Endothelial cell of umbilical vein (primary cell): ENCODE measurements at regions not wholly inside any gene's neighbourhood (a gene's known extent, or its start where the extent isn't known, plus 50 kb on each side); places are given as distances from the start of the nearest gene placed in this dataset.

Experiments used
- BruUV-seq: library from RNA; stranded (reverse); fragments of 400-500 nt; replicated peaks from 2 replicates; lab custom pipeline; 2021; lab: Mats Ljungman, UMichigan
- CTCF ChIA-PET: fragments of 300-600, 350-600 bp; sonication (Branson Sonifier 250); formaldehyde crosslinking; loops from one replicate; lab custom pipeline; 2021; ENCODE audit warnings: antibody characterized with exemption, inconsistent platforms; lab: Charles Lee
- POLR2A ChIA-PET: fragments of 300-600, 350-600 bp; sonication (Branson Sonifier 250); formaldehyde crosslinking; loops from one replicate; lab custom pipeline; 2021; ENCODE audit warnings: antibody characterized with exemption, inconsistent platforms; lab: Charles Lee
- DNase-seq: peaks from one replicate; pipeline ENCODE4 v3.0.0-alpha.2; 2011; ENCODE audit warnings: low read depth, low spot score
- FAIRE-seq: peaks from 2 replicates; lab custom pipeline; 2011; peaks lifted over from hg19 to GRCh38; lab: Jason Lieb, UNC
- H2AFZ ChIP-seq: 2 replicates; pipeline ENCODE4 v1.6.0; 2012; ENCODE audit warnings: low read depth, low read length, control low read depth, inconsistent platforms
- H3K27ac ChIP-seq: 2 replicates; pipeline ENCODE4 v1.5.1; 2011; ENCODE audit warnings: low read depth, mild to moderate bottlenecking, control low read depth, low read length, moderate library complexity; ENCODE audit not compliant: insufficient read depth
- H3K27me3 ChIP-seq, 2 experiments: 2 replicates each; pipeline versions ENCODE4 v1.6.0 to v1.6.1; 2011; ENCODE audit warnings: low read length in 2 of 2, mixed read lengths in 1 of 2; ENCODE audit not compliant: control insufficient read depth in 2 of 2, insufficient read depth in 2 of 2
- H3K36me3 ChIP-seq, 2 experiments: 2 replicates in 1 of 2; 3 replicates in 1 of 2; pipeline ENCODE4 v1.5.1; 2011; ENCODE audit warnings: low read length in 2 of 2, mild to moderate bottlenecking in 1 of 2, moderate library complexity in 1 of 2; ENCODE audit not compliant: control insufficient read depth in 2 of 2, insufficient read depth in 2 of 2; ENCODE audit errors: extremely low read depth in 1 of 2
- H3K4me1 ChIP-seq: 3 replicates; pipeline ENCODE4 v1.5.1; 2011; ENCODE audit warnings: mild to moderate bottlenecking, low read length; ENCODE audit not compliant: control insufficient read depth, insufficient read depth; ENCODE audit errors: extremely low read depth
- H3K4me2 ChIP-seq: 2 replicates; pipeline ENCODE4 v1.6.1; 2011; ENCODE audit warnings: low read length, control low read depth, mixed read lengths; ENCODE audit not compliant: insufficient read depth
- H3K4me3 ChIP-seq, 3 experiments: fragments of 200-600 bp in 1 of 3; sonication (generic), shearing (Covaris generic) in 1 of 3; replicated peaks in 1 of 3; 2 replicates each; pipeline ENCODE4 v1.5.1; 2011 to 2016; ENCODE audit warnings: control low read depth in 3 of 3, low read length in 3 of 3, mild to moderate bottlenecking in 2 of 3, inconsistent platforms in 1 of 3, low read depth in 1 of 3, moderate library complexity in 1 of 3; ENCODE audit not compliant: insufficient read depth in 1 of 3
- H3K79me2 ChIP-seq: 2 replicates; pipeline ENCODE4 v1.6.0; 2012; ENCODE audit warnings: low read length, inconsistent platforms; ENCODE audit not compliant: control insufficient read depth, insufficient read depth
- H3K9ac ChIP-seq: replicated peaks from 2 replicates; pipeline ENCODE3; 2011; ENCODE audit warnings: low read length, control low read depth; ENCODE audit not compliant: insufficient read depth; ENCODE audit errors: extremely low read depth
- H3K9me1 ChIP-seq: replicated peaks from 3 replicates; pipeline ENCODE4 v1.6.0; 2011; ENCODE audit warnings: mild to moderate bottlenecking, low read length; ENCODE audit not compliant: control insufficient read depth, insufficient read depth; ENCODE audit errors: extremely low read depth
- H3K9me3 ChIP-seq: replicated peaks from 2 replicates; pipeline ENCODE4 v1.5.1; 2012; ENCODE audit warnings: low read length, inconsistent platforms; ENCODE audit not compliant: control insufficient read depth, insufficient read depth
- H4K20me1 ChIP-seq: replicated peaks from 2 replicates; pipeline ENCODE3; 2011; ENCODE audit warnings: mild to moderate bottlenecking, low read length; ENCODE audit not compliant: control insufficient read depth, insufficient read depth; ENCODE audit errors: extremely low read depth
- EZH2 ChIP-seq: IDR thresholded peaks from 2 replicates; pipeline ENCODE4 v1.6.1; 2012; ENCODE audit warnings: borderline replicate concordance, low read depth, mild to moderate bottlenecking, moderate library complexity, low read length, inconsistent platforms; ENCODE audit not compliant: severe bottlenecking
- FOS ChIP-seq: IDR thresholded peaks from 2 replicates; pipeline ENCODE4 v1.6.1; 2011; ENCODE audit warnings: mild to moderate bottlenecking, low read length, moderate library complexity, borderline replicate concordance; ENCODE audit not compliant: insufficient read depth
- GATA2 ChIP-seq: IDR thresholded peaks from 2 replicates; pipeline ENCODE4 v1.7.0; 2011; ENCODE audit warnings: low read depth, mild to moderate bottlenecking, moderate library complexity, mixed read lengths, low read length; ENCODE audit not compliant: insufficient read length, insufficient read depth
- JUN ChIP-seq: IDR thresholded peaks from 2 replicates; pipeline ENCODE4 v1.6.1; 2011; ENCODE audit warnings: borderline replicate concordance, low read depth; ENCODE audit not compliant: insufficient read length, insufficient read depth
- MYC ChIP-seq: IDR thresholded peaks from one replicate; pipeline ENCODE4 v1.6.1; 2011; ENCODE audit warnings: mild to moderate bottlenecking, low read depth, low read length
- POLR2A ChIP-seq: IDR thresholded peaks from 2 replicates; pipeline ENCODE4 v1.6.1; 2012; ENCODE audit warnings: low read depth, mild to moderate bottlenecking, control low read depth, low read length
- POLR2AphosphoS5 ChIP-seq: IDR thresholded peaks from 2 replicates; pipeline ENCODE4 v1.6.1; 2012; ENCODE audit warnings: low read depth, mild to moderate bottlenecking, control low read depth, low read length, moderate library complexity; ENCODE audit not compliant: insufficient read depth
- dilution Hi-C: fragments of 300-500 bp; cut with MboI; formaldehyde crosslinking; loops from one replicate; pipeline ENCODE4 v1.15.0; 2019; ENCODE audit warnings: low sequenced_read_pairs; ENCODE audit not compliant: extremely low pct_ligation_motif_present
- intact Hi-C: fragments of 100-400 bp; cut with micrococcal nuclease; formaldehyde crosslinking; loops from one replicate; pipeline ENCODE4 v1.10.0; 2022
- TF ChIP-seq, protein P1 (sequence below), 2 donors: IDR thresholded peaks; 1 replicate in 1 of 2; 2 replicates in 1 of 2; pipeline ENCODE4 v1.5.1; 2011; ENCODE audit warnings: low read length in 2 of 2, mild to moderate bottlenecking in 2 of 2, moderate library complexity in 2 of 2, control low read depth in 1 of 2, inconsistent platforms in 1 of 2, low read depth in 1 of 2; ENCODE audit not compliant: insufficient read depth in 1 of 2; ENCODE audit errors: extremely low read depth in 1 of 2
- TF ChIP-seq, protein P2 (sequence below): IDR thresholded peaks from 2 replicates; pipeline ENCODE4 v1.6.1; 2011; ENCODE audit not compliant: insufficient read depth, insufficient read length

DNA sequence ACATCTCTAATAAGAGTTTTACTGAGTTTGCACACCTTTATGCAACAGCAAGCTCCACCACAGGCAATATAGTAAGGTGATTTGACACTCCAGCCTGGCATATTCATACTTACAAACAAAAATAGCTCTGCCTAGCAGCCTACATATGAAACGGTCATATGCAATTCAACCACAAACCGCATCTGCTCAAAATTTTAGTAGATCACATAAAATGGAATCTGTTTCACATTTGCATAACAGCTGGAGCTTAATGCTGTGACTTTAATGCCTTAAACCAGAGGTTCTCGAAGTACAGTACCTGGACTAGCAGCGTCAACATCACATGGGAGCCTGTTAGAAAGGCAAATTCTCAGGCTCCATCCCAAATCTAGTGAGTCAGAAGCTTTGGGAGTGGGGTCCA, 578.4 kb downstream of the CDH11 start:
- H3K4me3 ChIP-seq = no peak overlapping the region
- no peak overlapping the region for H3K9ac ChIP-seq
- ChIA-PET CTCF (interaction anchor here (1.1 kb wide), 1 partner anchor 28 kb away, joined by 3 read pairs; no protein-coding TSS in a partner anchor), POLR2A (no interaction called here)
- H3K79me2 ChIP-seq = no peaks in the 10 kb centered on the region
- no peaks in the 10 kb centered on the region for H4K20me1 ChIP-seq
- BruUV-seq = no TSS peak
- H3K36me3 ChIP-seq = no peaks in the 10 kb centered on the region
- dilution Hi-C loops = no loop called here
- H2AFZ ChIP-seq = no peak overlapping the region
- TF ChIP-seq MYC (no peak), EZH2 (no peak), POLR2A (no peak), JUN (no peak)
- TF ChIP-seq, protein P1, sequence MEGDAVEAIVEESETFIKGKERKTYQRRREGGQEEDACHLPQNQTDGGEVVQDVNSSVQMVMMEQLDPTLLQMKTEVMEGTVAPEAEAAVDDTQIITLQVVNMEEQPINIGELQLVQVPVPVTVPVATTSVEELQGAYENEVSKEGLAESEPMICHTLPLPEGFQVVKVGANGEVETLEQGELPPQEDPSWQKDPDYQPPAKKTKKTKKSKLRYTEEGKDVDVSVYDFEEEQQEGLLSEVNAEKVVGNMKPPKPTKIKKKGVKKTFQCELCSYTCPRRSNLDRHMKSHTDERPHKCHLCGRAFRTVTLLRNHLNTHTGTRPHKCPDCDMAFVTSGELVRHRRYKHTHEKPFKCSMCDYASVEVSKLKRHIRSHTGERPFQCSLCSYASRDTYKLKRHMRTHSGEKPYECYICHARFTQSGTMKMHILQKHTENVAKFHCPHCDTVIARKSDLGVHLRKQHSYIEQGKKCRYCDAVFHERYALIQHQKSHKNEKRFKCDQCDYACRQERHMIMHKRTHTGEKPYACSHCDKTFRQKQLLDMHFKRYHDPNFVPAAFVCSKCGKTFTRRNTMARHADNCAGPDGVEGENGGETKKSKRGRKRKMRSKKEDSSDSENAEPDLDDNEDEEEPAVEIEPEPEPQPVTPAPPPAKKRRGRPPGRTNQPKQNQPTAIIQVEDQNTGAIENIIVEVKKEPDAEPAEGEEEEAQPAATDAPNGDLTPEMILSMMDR (IDR thresholded peaks at IDR 0.05; ENCODE audit: extremely low read depth in 1 of 2, insufficient read depth in 1 of 2, low read depth in 1 of 2, low read length in 2 of 2) = no peak
- no peaks in the 10 kb centered on the region for H3K9me1 ChIP-seq
- no peaks in the 10 kb centered on the region for H3K27me3 ChIP-seq
- H3K4me1 ChIP-seq = no peaks in the 10 kb centered on the region
- FAIRE-seq (no peak), DNase-seq (no peak)
- H3K4me2 ChIP-seq = no peak overlapping the region
- intact Hi-C loops = no loop called here
- H3K9me3 ChIP-seq = no peaks in the 10 kb centered on the region
- H3K27ac ChIP-seq = no peak overlapping the region

DNA sequence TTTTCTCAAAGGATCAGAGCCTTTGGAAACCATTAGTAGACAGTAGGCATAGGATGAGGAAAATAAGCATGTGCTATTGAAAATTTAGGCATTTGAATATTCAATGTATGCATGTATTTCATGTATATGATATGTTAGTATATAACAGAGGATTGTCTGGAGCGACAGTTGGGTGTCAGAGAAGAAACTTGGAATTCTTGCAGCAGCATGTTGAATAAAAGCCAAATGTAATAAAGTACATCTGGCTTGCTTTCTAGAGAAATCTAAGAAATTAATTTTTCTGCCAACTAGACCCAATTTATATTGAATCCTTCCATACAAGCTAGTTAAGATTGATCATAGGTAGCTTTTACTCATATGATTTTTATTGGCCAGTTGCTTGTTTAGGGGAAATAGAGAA, 578.8 kb downstream of the CDH11 start:
- no peak for FAIRE-seq
- ChIA-PET CTCF (interaction anchor here (1.1 kb wide), 1 partner anchor 29 kb away, joined by 3 read pairs; no protein-coding TSS in a partner anchor), POLR2A (no interaction called here)
- Histone ChIP-seq H3K4me1 (no peaks in the 10 kb centered on the region), H3K4me2 (no peak overlapping the region), H3K79me2 (no peaks in the 10 kb centered on the region), H3K27me3 (no peaks in the 10 kb centered on the region), H3K9ac (no peak overlapping the region), H4K20me1 (no peaks in the 10 kb centered on the region), H3K9me1 (no peaks in the 10 kb centered on the region), H2AFZ (no peak overlapping the region), H3K9me3 (no peaks in the 10 kb centered on the region), H3K27ac (no peak overlapping the region), H3K36me3 (no peaks in the 10 kb centered on the region), H3K4me3 (no peak overlapping the region)
- no peak for TF ChIP-seq GATA2
- no peak for TF ChIP-seq MYC
- TF ChIP-seq EZH2 = no peak
- no peak for TF ChIP-seq POLR2AphosphoS5
- TF ChIP-seq POLR2A = no peak
- TF ChIP-seq JUN = no peak
- TF ChIP-seq FOS = no peak
- TF ChIP-seq, protein P2, sequence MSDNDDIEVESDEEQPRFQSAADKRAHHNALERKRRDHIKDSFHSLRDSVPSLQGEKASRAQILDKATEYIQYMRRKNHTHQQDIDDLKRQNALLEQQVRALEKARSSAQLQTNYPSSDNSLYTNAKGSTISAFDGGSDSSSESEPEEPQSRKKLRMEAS = no peak
- TF ChIP-seq, protein P1 (IDR thresholded peaks at IDR 0.05; ENCODE audit: extremely low read depth in 1 of 2, insufficient read depth in 1 of 2, low read depth in 1 of 2, low read length in 2 of 2) = no peak
- DNase-seq = no peak
- intact Hi-C loops (no loop called here), dilution Hi-C loops (no loop called here)
- no TSS peak for BruUV-seq
